GM19043 (cell line): ENCODE measurements at regions not wholly inside any gene's neighbourhood (a gene's known extent, or its start where the extent isn't known, plus 50 kb on each side); places are given as distances from the start of the nearest gene placed in this dataset.

Experiments used
- ATAC-seq: cut with Tn5 transposase; IDR thresholded peaks from one replicate; pipeline ENCODE4 v1.9.1; 2021; ENCODE audit warnings: low read depth; ENCODE audit not compliant: unreplicated experiment

GRCh38 chr3:113051787-113052186, 61.0 kb downstream of the GTPBP8 start:
- ATAC-seq, result no peak

DNA sequence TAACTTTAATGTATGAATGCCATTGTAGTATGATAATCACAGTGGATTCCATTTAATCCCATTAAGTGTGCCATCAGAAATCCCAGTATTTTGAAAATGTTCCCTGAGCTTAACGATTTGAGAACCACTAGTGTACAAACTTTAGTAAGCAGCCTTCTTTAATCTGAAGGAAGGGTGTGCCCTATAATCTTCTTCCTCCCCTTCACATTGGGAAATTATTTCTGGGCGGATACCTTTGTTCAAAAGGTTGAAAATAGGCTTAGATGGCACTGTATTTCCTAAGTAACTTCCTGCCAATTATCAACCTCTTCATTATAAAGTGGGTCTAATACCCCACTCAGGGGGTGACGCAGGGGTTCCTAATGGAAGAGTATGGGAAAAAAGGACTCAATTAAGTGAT, 62.4 kb downstream of the GTPBP8 start:
- no peak for ATAC-seq

GRCh38 chr3:113054552-113054951, 63.8 kb downstream of the GTPBP8 start:
- no peak for ATAC-seq

- no peak for ATAC-seq
Observed at GRCh38 chr3:113055201-113055600, 64.4 kb downstream of the GTPBP8 start.

- ATAC-seq, result no peak
Observed at GRCh38 chr3:113055961-113056360, 65.2 kb downstream of the GTPBP8 start.

- ATAC-seq, result peak; percentile 89
Observed at GRCh38 chr3:113057117-113057516, 66.3 kb downstream of the GTPBP8 start.

- no peak for ATAC-seq
Observed at GRCh38 chr3:113058188-113058587, 67.4 kb downstream of the GTPBP8 start.

GRCh38 chr3:113062705-113063104, 71.9 kb downstream of the GTPBP8 start:
- ATAC-seq, result no peak

DNA sequence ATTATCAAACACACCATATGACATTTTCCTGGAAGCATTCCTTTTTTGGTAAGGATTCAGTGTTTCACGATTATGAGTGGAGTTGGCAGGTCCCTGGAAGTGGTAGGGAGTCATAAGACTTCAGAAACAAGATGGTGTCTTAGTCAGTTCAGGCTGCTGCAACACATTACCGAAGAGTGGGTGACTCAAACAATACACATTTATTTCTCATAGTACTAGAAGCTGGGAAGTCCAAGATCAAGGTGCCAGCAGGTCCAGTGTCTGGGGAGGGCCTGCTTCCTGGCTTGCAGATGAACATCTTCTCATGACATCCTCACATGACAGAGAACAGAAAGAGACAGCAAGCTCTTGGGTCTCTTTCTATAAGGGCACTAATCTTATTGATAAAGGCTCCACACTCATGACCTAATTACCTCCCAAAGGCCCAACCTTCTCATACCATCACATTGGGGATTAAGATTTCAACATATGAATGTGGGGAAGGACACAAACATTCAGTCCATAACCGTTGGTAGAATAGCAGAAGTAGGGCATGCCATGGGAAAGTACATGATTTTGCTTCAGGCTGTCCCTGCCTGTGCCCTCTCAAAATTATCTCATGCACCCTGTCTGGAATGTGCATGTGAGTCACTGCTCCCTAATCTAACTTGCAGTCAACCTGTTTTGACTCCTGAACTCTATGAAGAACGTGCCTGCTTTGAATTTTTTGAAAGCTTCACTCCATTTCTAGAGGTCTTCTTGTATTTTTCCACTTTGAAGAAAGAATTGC, 72.5 kb downstream of the GTPBP8 start:
- ATAC-seq, result no peak

DNA sequence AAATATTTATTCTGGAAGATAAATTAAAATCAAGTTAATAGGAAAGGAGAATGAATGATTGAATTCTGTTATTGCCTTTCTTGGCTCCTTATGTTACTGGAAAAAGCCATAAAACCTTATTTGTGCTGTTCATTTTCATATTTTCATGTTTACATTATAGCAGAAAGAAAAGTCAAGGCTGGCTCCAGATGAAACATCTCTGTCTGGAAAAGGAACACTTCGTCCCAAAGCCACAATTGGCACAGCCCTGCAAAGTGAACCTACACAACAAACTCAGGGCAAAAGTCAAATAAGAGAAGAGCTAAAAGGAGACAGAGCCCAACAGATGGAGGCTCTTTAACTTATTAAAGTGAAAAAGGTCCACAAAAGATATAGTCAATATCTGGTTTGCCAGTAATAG, 73.4 kb downstream of the GTPBP8 start:
- no peak for ATAC-seq

GRCh38 chr3:113065336-113065735, 74.6 kb downstream of the GTPBP8 start:
- no peak for ATAC-seq

DNA sequence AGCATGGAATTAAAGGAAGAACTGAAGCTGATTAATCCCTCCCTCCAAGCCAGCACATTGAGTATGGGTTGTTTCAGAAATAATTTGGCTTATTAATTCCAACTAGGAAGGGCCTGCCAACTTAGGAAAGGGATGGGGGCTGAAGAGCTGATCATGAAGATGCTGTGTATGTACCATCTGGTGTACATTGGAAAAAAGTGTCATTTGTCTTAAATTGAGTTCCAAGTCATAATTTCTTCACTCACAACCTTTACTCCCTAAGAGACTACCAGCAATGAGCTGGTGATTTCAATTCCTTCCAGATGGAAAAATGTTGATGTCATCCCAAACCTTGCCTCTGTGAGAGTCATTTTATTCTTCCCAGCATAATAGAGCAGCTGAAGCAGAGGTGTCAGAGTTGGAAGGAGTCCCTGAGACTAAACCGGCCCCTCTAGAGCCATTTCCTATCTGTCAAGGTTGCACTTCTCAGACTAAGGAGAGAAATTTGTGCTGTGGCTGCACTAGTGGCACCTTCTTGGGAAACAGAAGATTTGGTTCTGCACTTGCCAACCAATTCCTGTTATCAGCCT, 79.4 kb downstream of the GTPBP8 start:
- no peak for ATAC-seq

GRCh38 chr3:113070681-113071113, 79.9 kb downstream of the GTPBP8 start:
- ATAC-seq, result peak; percentile 100

DNA sequence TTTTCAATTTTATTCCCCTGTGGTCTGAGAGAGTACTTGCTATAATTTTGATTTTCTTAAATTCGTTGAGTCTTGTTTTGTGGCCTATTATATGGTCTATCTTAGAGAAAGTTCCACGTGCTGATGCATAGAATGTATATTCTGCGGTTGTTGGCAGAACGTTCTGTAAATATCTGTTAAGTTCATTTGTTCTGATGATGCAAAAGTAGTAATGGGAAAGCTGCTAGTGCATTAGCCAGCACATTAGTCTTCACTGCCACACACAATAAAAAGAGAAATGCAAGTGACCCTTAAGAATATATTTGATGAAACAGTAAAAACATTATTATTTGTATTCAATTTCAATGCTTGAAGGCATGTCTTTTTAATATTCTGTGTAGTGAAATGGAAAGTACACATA, 84.8 kb downstream of the GTPBP8 start:
- ATAC-seq, result no peak

DNA sequence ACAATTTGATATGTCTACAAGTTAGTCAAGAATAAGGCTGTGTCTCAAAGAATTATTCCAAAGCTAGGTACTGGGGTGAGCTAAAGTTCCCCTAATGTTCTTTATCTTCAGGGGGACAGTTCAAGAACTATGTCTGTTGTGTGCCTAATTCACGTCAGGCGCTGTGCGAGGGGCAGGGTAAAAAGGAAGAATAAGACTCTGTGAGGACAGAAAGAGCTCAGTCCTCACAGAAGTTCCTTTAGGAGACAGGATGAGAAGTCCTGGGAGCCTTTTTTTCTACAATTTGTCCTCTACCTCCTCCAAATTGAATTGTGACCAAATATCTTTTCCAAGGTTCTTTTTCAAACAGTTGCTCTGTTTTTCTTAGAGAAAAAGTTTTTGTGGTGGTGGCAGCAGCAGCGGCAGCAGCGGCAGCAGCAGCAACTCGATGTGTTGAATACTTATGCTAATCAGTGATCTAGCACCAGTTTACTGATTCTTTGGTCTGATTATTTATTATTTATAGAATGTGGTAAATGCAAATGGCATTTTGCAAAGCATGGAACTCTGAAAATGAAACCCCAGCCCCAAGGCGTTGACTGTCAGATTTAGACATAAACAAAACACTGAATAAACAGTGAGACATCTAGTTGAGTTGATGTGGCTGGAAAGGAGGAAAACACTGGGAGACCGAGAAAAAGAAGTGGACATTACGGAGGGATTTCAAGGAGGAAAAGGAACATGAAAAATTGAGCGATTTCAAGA, 88.6 kb downstream of the GTPBP8 start:
- no peak for ATAC-seq

- ATAC-seq, result no peak
Observed at GRCh38 chr3:113084777-113085176, 94.0 kb downstream of the GTPBP8 start.

DNA sequence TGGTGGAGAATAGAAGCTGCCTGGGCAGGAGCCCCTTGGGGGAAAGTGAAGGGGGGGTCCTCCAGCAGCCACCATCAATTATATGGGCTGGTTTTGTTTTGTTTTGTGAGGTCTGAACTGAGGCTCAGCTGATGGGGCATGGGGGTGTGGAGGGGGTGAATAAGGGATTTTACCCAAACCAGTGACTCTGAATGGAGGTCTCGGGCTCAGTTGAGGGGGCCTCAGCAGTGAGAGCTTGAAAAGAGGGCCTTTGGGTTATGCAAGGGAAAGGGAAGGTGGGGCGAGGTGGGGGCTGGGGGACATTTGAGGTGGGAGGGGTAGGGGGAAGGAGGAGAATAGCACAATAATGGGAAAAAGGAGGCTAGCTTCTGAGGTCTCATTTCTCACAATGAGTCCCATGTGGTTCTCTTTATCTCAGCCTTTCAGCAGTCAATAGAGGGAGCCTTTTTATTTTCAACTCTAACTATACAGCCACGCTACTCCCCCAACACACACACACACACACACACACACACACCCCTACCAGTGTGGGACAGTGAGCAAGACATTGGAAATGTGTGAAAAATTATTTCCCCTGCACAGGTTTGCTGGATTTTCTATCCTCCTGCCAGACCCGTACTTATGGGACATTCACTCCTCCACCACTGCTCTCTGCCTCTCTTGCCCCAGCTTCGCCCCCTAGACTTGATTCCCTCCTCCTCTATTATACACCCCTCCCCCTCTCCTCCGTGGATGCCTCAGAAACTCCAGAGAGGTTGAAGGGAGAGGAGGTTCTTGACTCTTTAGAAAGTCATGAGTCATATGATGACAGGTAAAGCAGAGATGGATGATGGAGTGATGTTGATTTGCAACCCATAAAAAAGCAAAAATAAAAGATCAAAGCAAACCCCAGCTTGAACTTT, 96.0 kb downstream of the GTPBP8 start:
- no peak for ATAC-seq

DNA sequence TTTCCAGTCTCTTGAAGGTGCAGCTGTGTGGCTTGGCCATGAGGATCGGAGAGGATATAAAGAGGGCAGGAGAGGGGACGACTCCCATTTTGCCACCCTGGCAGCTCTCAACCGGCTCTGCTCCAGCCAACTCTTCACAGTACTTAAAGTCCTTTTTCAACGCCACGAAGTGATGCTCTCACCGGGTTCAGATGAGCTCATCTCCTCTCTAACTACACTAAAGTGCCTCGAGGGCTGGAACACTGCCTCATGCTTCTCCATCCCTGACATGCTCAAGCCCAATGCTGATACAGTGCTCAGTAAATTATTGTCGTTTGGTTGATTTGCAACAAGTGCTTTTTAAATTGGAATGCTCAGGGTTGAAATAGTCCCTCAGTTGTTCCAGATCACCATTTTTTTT, 97.8 kb downstream of the GTPBP8 start:
- no peak for ATAC-seq

GRCh38 chr3:113091417-113091816, 100.6 kb downstream of the GTPBP8 start:
- no peak for ATAC-seq

DNA sequence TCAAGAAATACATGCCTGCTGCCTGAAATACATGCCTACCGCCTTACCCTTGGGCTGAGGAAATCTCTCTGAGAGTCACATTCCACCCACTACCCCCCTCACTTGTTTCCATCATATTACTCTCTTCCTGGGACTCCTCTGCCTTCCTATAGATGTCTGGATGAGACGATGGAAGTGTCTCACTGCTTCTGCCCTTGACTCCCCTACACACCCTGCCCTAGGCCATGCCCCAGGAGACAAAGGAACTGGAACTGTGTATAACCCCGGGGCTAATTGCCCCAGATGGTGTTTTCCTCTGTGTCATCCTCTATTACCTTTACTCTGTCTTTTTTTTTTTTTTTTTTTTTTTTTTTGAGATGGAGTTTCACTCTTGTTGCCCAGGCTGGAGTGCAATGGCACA, 102.0 kb downstream of the GTPBP8 start:
- ATAC-seq, result no peak
